SK-N-SH (cell line): ENCODE measurements at regions not wholly inside any gene's neighbourhood (a gene's known extent, or its start where the extent isn't known, plus 50 kb on each side); places are given as distances from the start of the nearest gene placed in this dataset.

Experiments
- CTCF ChIP-seq: fragments of 200-600 bp; sonication (generic); IDR thresholded peaks from 2 replicates; pipeline ENCODE4 v1.6.1; 2017; ENCODE audit warnings: antibody characterized with exemption, mild to moderate bottlenecking, moderate library complexity
- POLR2AphosphoS5 ChIP-seq: IDR thresholded peaks from 2 replicates; pipeline ENCODE4 v1.6.1; 2012; ENCODE audit warnings: low read depth, low read length
- TAF1 ChIP-seq: IDR thresholded peaks from 2 replicates; pipeline ENCODE4 v1.6.1; 2012; ENCODE audit warnings: low read depth, mild to moderate bottlenecking, low read length, moderate library complexity, borderline replicate concordance

DNA sequence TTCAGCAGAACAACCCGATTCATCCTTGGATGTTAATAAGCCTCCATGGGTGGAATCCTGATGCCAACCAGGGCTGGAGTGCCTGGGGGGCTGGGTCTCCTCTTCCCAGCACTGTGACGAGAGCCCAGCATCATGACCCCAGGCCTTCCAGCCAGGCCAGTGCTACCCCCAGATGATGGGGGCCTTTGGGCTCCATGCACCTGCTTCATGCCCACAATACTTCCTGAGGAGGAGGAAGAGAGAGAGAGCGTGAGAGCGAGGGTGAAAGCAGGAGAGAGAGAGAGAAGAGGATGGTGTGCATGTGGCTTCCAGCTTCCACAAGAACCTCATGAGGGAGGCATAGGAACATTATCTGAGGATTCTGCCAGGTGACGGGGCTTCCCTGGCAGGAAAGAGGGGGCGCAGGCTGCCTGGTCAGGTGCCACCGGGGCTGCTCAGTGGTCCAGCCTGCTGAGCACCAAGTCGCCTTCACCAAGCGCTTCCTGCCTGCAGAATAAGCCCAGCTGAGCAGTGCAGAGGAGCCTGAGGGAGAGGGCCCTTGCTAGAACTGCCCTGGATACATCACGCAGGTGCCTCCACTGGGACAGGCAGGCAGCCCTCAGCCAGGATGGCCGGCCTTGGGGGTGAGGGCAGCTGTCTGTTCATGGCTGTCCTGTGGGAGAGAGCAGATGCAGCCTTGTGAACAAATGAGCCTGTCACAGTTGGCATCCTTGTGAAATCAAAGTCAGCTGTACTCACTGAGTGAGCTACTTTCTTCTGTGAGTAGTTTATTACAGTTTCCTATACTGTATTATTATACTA is 243.3 kb upstream of the B3GAT1 start:
- TF ChIP-seq POLR2AphosphoS5: no peak
- TF ChIP-seq CTCF: no peak
- no peak for TF ChIP-seq TAF1
